Hepatocyte (in vitro differentiated cells): ENCODE measurements at regions not wholly inside any gene's neighbourhood (a gene's known extent, or its start where the extent isn't known, plus 50 kb on each side); places are given as distances from the start of the nearest gene placed in this dataset.

ENCODE experiments used
- DNase-seq: peaks from one replicate; pipeline ENCODE4 v3.0.0-alpha.2; 2016; ENCODE audit warnings: low spot score
- H2AFZ ChIP-seq: fragments of 200-600 bp; sonication (generic); 2 replicates; pipeline ENCODE4 v1.6.0; 2016; ENCODE audit warnings: antibody characterized with exemption, mild to moderate bottlenecking
- H3K27ac ChIP-seq: fragments of 200-600 bp; sonication (generic); 2 replicates; pipeline ENCODE4 v1.5.1; 2016; ENCODE audit warnings: mild to moderate bottlenecking
- H3K27me3 ChIP-seq: fragments of 200-600 bp; sonication (generic); 2 replicates; pipeline ENCODE4 v1.6.1; 2016
- H3K36me3 ChIP-seq: fragments of 200-600 bp; sonication (generic); replicated peaks from 2 replicates; pipeline ENCODE4 v1.5.1; 2016; ENCODE audit warnings: low read depth; ENCODE audit not compliant: insufficient read depth
- H3K4me1 ChIP-seq: fragments of 200-600 bp; sonication (generic); 2 replicates; pipeline ENCODE4 v1.5.1; 2016; ENCODE audit warnings: mild to moderate bottlenecking, moderate library complexity; ENCODE audit not compliant: insufficient read depth
- H3K4me2 ChIP-seq: fragments of 200-600 bp; sonication (generic); 2 replicates; pipeline ENCODE4 v1.6.0; 2016
- H3K4me3 ChIP-seq: fragments of 200-600 bp; sonication (generic); 2 replicates; pipeline ENCODE4 v1.5.1; 2016; ENCODE audit warnings: mild to moderate bottlenecking
- H3K79me2 ChIP-seq: fragments of 200-600 bp; sonication (generic); 2 replicates; pipeline ENCODE4 v1.6.0; 2017; ENCODE audit warnings: mild to moderate bottlenecking
- H3K9me2 ChIP-seq: fragments of 200-600 bp; sonication (generic); replicated peaks from 2 replicates; pipeline ENCODE4 v1.6.0; 2017; ENCODE audit warnings: mild to moderate bottlenecking; ENCODE audit not compliant: insufficient read depth
- H3K9me3 ChIP-seq: fragments of 200-600 bp; sonication (generic); 2 replicates; pipeline ENCODE4 v1.5.1; 2016; ENCODE audit warnings: low read depth, mild to moderate bottlenecking
- H4K20me1 ChIP-seq: fragments of 200-600 bp; sonication (generic); 2 replicates; pipeline ENCODE4 v1.6.0; 2016; ENCODE audit warnings: mild to moderate bottlenecking; ENCODE audit not compliant: insufficient read depth, poor library complexity, severe bottlenecking
- EZH2 ChIP-seq: fragments of 200-600 bp; sonication (generic); IDR thresholded peaks from 2 replicates; pipeline ENCODE4 v1.6.1; 2016; ENCODE audit warnings: antibody characterized with exemption, mild to moderate bottlenecking, borderline replicate concordance
- EZH2phosphoT487 ChIP-seq: fragments of 200-600 bp; sonication (generic); IDR thresholded peaks from one replicate; pipeline ENCODE4 v1.6.1; 2018; ENCODE audit warnings: antibody characterized with exemption, mild to moderate bottlenecking, low read depth, moderate library complexity; ENCODE audit not compliant: unreplicated experiment, severe bottlenecking
- WGBS: methylation state at CpG from one replicate; pipeline ENCODE4 v1.1.6; 2016; ENCODE audit warnings: low lambda C conversion rate; ENCODE audit errors: missing lambda C conversion rate; 5-methylcytosine and 5-hydroxymethylcytosine counted together
- TF ChIP-seq, protein P1 (sequence below): fragments of 200-600 bp; sonication (generic); IDR thresholded peaks from 2 replicates; pipeline ENCODE4 v1.5.1; 2016; ENCODE audit warnings: antibody characterized with exemption, mild to moderate bottlenecking; ENCODE audit not compliant: poor library complexity

DNA sequence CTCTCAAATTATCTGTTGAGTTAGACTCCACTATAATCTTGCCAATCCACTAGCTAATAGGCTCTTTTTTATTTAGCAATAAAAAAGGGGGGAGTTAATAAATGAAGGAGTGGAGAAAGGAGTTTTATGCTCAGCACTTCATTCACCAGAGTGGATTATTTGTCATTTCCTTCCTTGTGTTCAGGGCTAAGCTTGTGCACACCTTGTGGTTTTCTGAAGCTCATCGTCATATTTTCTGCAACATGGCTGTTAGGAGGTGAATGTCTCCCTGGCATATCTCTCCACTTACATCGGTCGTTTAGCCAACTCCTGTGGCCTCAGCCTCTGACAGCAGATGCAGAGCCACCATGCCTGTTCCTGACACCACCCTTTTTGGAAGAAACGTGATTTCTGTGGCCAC, 83.9 kb upstream of the MTNR1B start:
- Histone ChIP-seq H3K27me3 (no peaks in the 10 kb centered on the region), H2AFZ (no peak overlapping the region), H3K4me2 (no peak overlapping the region), H3K9me2 (no peaks in the 10 kb centered on the region), H4K20me1 (no peaks in the 10 kb centered on the region), H3K36me3 (no peaks in the 10 kb centered on the region), H3K27ac (no peak overlapping the region), H3K4me1 (no peaks in the 10 kb centered on the region), H3K9me3 (no peaks in the 10 kb centered on the region), H3K79me2 (no peaks in the 10 kb centered on the region), H3K4me3 (no peak overlapping the region)
- WGBS = 74% methylated on average over 4 of the region's 4 CpGs
- DNase-seq = no peak
- TF ChIP-seq EZH2phosphoT487 (no peak), EZH2 (no peak)
- TF ChIP-seq, protein P1, sequence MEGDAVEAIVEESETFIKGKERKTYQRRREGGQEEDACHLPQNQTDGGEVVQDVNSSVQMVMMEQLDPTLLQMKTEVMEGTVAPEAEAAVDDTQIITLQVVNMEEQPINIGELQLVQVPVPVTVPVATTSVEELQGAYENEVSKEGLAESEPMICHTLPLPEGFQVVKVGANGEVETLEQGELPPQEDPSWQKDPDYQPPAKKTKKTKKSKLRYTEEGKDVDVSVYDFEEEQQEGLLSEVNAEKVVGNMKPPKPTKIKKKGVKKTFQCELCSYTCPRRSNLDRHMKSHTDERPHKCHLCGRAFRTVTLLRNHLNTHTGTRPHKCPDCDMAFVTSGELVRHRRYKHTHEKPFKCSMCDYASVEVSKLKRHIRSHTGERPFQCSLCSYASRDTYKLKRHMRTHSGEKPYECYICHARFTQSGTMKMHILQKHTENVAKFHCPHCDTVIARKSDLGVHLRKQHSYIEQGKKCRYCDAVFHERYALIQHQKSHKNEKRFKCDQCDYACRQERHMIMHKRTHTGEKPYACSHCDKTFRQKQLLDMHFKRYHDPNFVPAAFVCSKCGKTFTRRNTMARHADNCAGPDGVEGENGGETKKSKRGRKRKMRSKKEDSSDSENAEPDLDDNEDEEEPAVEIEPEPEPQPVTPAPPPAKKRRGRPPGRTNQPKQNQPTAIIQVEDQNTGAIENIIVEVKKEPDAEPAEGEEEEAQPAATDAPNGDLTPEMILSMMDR = no peak

DNA sequence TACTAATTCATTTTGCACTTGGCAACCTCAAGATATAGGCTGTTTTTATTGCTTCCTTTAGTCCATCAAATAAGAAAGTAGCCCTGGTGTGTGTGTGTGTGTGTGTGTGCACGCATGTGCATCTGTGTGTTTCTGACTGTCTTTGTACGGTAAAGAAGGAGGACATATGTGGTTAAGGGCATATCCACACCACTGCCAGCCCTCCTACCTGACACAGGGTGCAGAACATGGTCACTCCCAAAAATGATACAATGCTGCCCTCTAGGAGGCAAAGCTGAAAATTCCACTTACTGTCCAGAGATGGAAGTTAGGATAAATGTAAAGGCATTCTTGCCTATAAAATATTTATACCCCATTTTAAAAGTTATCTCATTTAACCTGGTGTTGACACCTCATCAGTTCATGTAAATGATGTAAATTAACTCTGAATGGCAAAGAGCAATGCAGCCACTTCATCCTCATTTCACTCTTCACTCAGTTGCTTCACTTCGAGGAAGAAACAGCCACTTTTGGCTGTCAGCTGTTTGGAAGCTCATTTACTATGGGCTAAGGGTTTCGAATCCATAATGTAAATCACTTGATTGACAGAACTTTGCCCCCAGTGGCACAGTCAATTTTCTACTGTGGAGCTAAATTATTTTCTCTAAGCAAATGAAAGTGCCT, 83.1 kb upstream of the MTNR1B start:
- H3K4me2 ChIP-seq = no peak overlapping the region
- H3K79me2 ChIP-seq = no peaks in the 10 kb centered on the region
- H3K27me3 ChIP-seq = no peaks in the 10 kb centered on the region
- TF ChIP-seq, protein P1 = peak; percentile 82
- TF ChIP-seq EZH2 = no peak
- H3K9me2 ChIP-seq = no peaks in the 10 kb centered on the region
- WGBS = 25% methylated on average over 4 of the region's 4 CpGs
- H3K4me3 ChIP-seq = no peak overlapping the region
- H3K27ac ChIP-seq = no peak overlapping the region
- no peaks in the 10 kb centered on the region for H3K4me1 ChIP-seq
- no peaks in the 10 kb centered on the region for H3K9me3 ChIP-seq
- H3K36me3 ChIP-seq = no peaks in the 10 kb centered on the region
- DNase-seq = peak; percentile 75
- H4K20me1 ChIP-seq = no peaks in the 10 kb centered on the region
- no peak overlapping the region for H2AFZ ChIP-seq

DNA sequence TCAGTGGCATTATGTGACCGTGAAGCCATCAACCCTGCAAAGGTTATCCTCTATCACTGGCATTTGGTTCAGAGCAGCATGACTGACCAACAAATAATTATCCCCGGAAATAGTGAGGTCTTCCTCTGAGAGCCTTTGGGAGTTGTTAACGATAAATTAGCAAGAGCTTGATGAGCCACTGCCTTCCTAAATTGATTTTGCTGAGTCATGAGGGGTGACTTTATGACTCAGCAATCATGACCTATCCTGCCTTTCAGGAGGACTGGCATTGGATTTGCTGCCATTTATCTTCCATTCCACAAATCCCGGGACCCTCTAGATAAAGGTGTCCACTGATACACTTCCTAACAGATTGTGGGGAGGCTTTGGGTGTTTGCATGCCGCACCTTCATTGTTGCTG, 80.8 kb upstream of the MTNR1B start:
- no peak for DNase-seq
- TF ChIP-seq, protein P1 = no peak
- TF ChIP-seq EZH2phosphoT487 = no peak
- TF ChIP-seq EZH2 = no peak
- no peaks in the 10 kb centered on the region for H3K79me2 ChIP-seq
- no peaks in the 10 kb centered on the region for H3K9me2 ChIP-seq
- no peak overlapping the region for H2AFZ ChIP-seq
- no peak overlapping the region for H3K4me2 ChIP-seq
- H3K9me3 ChIP-seq = no peaks in the 10 kb centered on the region
- H3K27ac ChIP-seq = no peak overlapping the region
- H3K36me3 ChIP-seq = no peaks in the 10 kb centered on the region
- no peaks in the 10 kb centered on the region for H4K20me1 ChIP-seq
- no peak overlapping the region for H3K4me3 ChIP-seq
- H3K27me3 ChIP-seq = no peaks in the 10 kb centered on the region
- WGBS = 88% methylated on average over 5 of the region's 5 CpGs
- H3K4me1 ChIP-seq = no peaks in the 10 kb centered on the region

DNA sequence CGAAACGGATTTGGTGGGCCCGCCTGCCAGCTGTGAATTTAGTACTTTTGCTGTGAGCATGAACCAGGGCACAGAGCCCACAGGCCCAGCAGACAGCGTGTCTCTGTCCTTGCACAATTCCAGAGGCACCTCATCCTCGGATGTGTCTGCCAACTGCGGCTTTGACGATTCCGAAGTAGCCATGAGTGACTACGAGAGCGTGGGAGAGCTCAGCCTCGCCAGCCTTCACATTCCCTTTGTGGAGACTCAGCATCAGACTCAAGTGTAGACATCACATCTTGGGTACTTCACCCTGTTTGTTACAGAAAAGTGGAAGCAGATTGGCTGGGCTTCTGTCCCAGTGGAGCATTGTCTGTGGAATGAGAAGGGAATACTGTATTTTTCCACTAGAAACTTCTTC, 78.6 kb upstream of the MTNR1B start:
- no peak overlapping the region for H3K27ac ChIP-seq

More for the DNA sequence above, 78.6 kb upstream of the MTNR1B start:
- H3K9me2 ChIP-seq = no peaks in the 10 kb centered on the region
- no peak overlapping the region for H2AFZ ChIP-seq
- no peaks in the 10 kb centered on the region for H3K27me3 ChIP-seq
- no peak for DNase-seq
- H3K79me2 ChIP-seq = no peaks in the 10 kb centered on the region
- no peaks in the 10 kb centered on the region for H3K4me1 ChIP-seq
- TF ChIP-seq EZH2 = no peak
- TF ChIP-seq EZH2phosphoT487 = no peak
- TF ChIP-seq, protein P1 = no peak
- no peak overlapping the region for H3K4me2 ChIP-seq
- 98% methylated on average over 11 of the region's 11 CpGs for WGBS
- no peaks in the 10 kb centered on the region for H3K36me3 ChIP-seq
- H4K20me1 ChIP-seq = no peaks in the 10 kb centered on the region
- no peaks in the 10 kb centered on the region for H3K9me3 ChIP-seq
- H3K4me3 ChIP-seq = no peak overlapping the region
